ENCODE measurements at regions not wholly inside any gene's neighbourhood (a gene's known extent, or its start where the extent isn't known, plus 50 kb on each side); places are given as distances from the start of the nearest gene placed in this dataset.
"Not testable (repeated sequence)": the region's sequence is repeated elsewhere in the genome, so short reads cannot be mapped to it uniquely, and the experiment has no call there.

GRCh38 chr10:113496111-113497109 is 56.4 kb upstream of the HABP2 start:
- DNase-seq (ENCODE audit: extremely low read depth in 1 of 11, low read depth in 9 of 11, low spot score in 4 of 11) = peak in 2 of 11 donors; percentile 13 to 19

DNA sequence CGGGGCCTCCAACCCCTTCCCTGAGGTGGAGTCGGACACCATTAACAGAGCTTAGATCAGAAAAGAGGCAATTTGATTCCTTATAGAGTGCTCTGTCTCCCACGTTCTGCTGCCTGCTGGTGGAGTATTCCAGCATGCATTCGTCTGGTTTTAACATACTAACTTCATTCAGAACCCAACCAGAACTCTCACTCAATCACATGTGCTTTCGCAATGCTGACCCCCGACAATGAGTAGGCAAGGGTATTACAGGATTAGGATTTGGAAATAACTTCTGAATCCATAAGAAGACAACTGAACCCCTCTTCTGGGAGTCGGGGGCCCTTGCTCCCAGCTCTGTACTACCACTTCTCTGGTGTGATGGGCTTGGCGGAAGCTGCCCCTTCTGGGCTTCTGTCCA is 55.7 kb upstream of the HABP2 start:
- no peak for DNase-seq (ENCODE audit: extremely low read depth in 1 of 11, low read depth in 9 of 11, low spot score in 4 of 11)

GRCh38 chr10:113498997-113499396 is 53.9 kb upstream of the HABP2 start:
- no peak for DNase-seq (ENCODE audit: extremely low read depth in 1 of 11, low read depth in 9 of 11, low spot score in 4 of 11)

DNA sequence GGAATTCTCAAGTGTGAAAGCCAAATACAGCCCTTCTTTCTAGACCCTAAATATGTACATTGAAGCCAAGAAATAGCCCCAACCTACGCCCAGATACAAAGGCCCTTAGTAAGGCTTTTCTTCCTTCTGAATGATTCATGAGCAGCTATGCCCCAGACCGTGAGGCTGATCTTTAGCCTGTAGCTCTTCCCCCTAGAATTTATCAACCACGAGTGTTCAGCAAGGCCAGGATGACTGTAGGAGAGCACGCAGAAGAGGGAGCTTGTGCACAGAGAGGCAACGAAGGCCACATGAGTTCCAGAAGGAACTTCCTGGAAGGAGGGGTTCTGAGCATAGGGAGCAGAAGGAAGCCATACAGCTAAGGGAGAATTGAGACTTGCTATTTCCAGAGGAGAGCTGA is 53.0 kb upstream of the HABP2 start:
- DNase-seq (ENCODE audit: extremely low read depth in 1 of 11, low read depth in 9 of 11, low spot score in 4 of 11) = no peak

GRCh38 chr10:113501031-113501430 is 51.8 kb upstream of the HABP2 start:
- DNase-seq (ENCODE audit: extremely low read depth in 1 of 11, low read depth in 9 of 11, low spot score in 4 of 11) = not testable (repeated sequence)
